ENCODE measurements at regions not wholly inside any gene's neighbourhood (a gene's known extent, or its start where the extent isn't known, plus 50 kb on each side); places are given as distances from the start of the nearest gene placed in this dataset.

GRCh38 chr20:21575981-21576740 is 62.3 kb upstream of the NKX2-2 start:
- in situ Hi-C loops (cut with MboI): loop anchor here (10.0 kb wide), 1 partner anchor 51 kb away; no protein-coding TSS in a partner anchor
- CTCF ChIA-PET: interaction anchor here (0.7 to 3.6 kb wide), 10 partner anchors 8 to 340 kb away, joined by 3 to 19 read pairs (median 4); no protein-coding TSS in a partner anchor
- FAIRE-seq: no peak

More at GRCh38 chr20:21575981-21576740, 62.3 kb upstream of the NKX2-2 start:
- Histone ChIP-seq H3K9ac (ENCODE audit: control insufficient read depth, insufficient read depth, low read length) (no peak overlapping the region), H3K9me3 (replicated peaks; ENCODE audit: control insufficient read depth, insufficient read depth, low read length) (no peaks in the 10 kb centered on the region), H3K79me2 (ENCODE audit: control insufficient read depth, insufficient read depth, low read length) (no peaks in the 10 kb centered on the region), H3K36me3 (ENCODE audit: control insufficient read depth in 2 of 2, insufficient read depth in 2 of 2, low read length in 1 of 2) (no peaks in the 10 kb centered on the region), H3K4me3 (no peak overlapping the region), H3K27ac (ENCODE audit: control insufficient read depth, insufficient read depth) (no peak overlapping the region), H4K20me1 (ENCODE audit: control insufficient read depth, insufficient read depth) (no peaks in the 10 kb centered on the region), H2AFZ (ENCODE audit: control insufficient read depth, low read depth, low read length) (no peak overlapping the region), H3K4me1 (ENCODE audit: control insufficient read depth, insufficient read depth, low read length) (no peaks in the 10 kb centered on the region), H3K27me3 (replicated peaks in 1 of 2; ENCODE audit: control insufficient read depth in 2 of 2, insufficient read depth in 2 of 2, low read length in 1 of 2) (peaks cover 0 to 3% of the 10 kb centered on the region in 2 experiments; a peak in 1 of 4 replicates), H3K4me2 (ENCODE audit: control insufficient read depth, insufficient read depth) (no peak overlapping the region)
- POLR2A ChIA-PET: no interaction called here
- no peak for DNase-seq (ENCODE audit: low read depth, low spot score)
- RAD21 ChIA-PET (ENCODE audit: unreplicated experiment): interaction anchor here (1.0 to 3.1 kb wide), 4 partner anchors 38 to 340 kb away, joined by 3 to 18 read pairs (median 6); no protein-coding TSS in a partner anchor
- no peak for TF ChIP-seq JUNB (IDR thresholded peaks at IDR 0.05)
- no peak for TF ChIP-seq CBFB (IDR thresholded peaks at IDR 0.05; ENCODE audit: low read depth)
- TF ChIP-seq NBN (IDR thresholded peaks at IDR 0.05): no peak
- TF ChIP-seq NFIC (IDR thresholded peaks at IDR 0.05; ENCODE audit: low read depth, low read length): no peak
- TF ChIP-seq MYC (IDR thresholded peaks at IDR 0.05; ENCODE audit: insufficient read depth, insufficient read length, insufficient replicate concordance, low read length, severe bottlenecking): no peak
- TF ChIP-seq ETV6 (conservative IDR thresholded peaks at IDR 0.05 in 1 of 2, IDR thresholded peaks at IDR 0.05 in 1 of 2; ENCODE audit: borderline replicate concordance in 1 of 2, low read depth in 1 of 2): no peak
- no peak for TF ChIP-seq HDAC6 (IDR thresholded peaks at IDR 0.05; ENCODE audit: unreplicated experiment)
- TF ChIP-seq MXI1 (IDR thresholded peaks at IDR 0.05; ENCODE audit: low read depth, low read length): no peak
- TF ChIP-seq CBX3 (IDR thresholded peaks at IDR 0.05; ENCODE audit: borderline replicate concordance, low read depth): no peak
- no peak for TF ChIP-seq HDAC2 (IDR thresholded peaks at IDR 0.05)
- no peak for TF ChIP-seq RCOR1 (conservative IDR thresholded peaks at IDR 0.05; ENCODE audit: low read depth, low read length)
- no peak for TF ChIP-seq MTA2 (IDR thresholded peaks at IDR 0.05; ENCODE audit: low read depth)
- no peak for TF ChIP-seq RAD51 (IDR thresholded peaks at IDR 0.05)
- no peak for TF ChIP-seq CBX5 (IDR thresholded peaks at IDR 0.05; ENCODE audit: low read depth)
- no peak for TF ChIP-seq SREBF2 (IDR thresholded peaks at IDR 0.05; ENCODE audit: low read length)
- TF ChIP-seq, protein P1, sequence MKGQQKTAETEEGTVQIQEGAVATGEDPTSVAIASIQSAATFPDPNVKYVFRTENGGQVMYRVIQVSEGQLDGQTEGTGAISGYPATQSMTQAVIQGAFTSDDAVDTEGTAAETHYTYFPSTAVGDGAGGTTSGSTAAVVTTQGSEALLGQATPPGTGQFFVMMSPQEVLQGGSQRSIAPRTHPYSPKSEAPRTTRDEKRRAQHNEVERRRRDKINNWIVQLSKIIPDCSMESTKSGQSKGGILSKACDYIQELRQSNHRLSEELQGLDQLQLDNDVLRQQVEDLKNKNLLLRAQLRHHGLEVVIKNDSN (IDR thresholded peaks at IDR 0.05; ENCODE audit: borderline replicate concordance, extremely low read length, insufficient read depth, low read depth, low read length): no peak
- no peak for TF ChIP-seq SREBF1 (IDR thresholded peaks at IDR 0.05; ENCODE audit: low read length)
- BruUV-seq (replicated peaks): no TSS peak
- ATAC-seq: no peak
- SMC1A ChIA-PET (ENCODE audit: uncharacterized antibody, unreplicated experiment): interaction anchor here (0.7 to 9.4 kb wide), 4 partner anchors 40 to 341 kb away, joined by 3 to 131 read pairs (median 6); no protein-coding TSS in a partner anchor
- intact Hi-C loops (cut with micrococcal nuclease; ENCODE audit: unreplicated experiment): no loop called here
- WGBS (ENCODE audit: insufficient coverage, insufficient replicate concordance, low lambda C conversion rate, missing lambda C conversion rate): 15% methylated on average over 5 of the region's 5 CpGs

Measured in GM12878 (cell line).